GM19351 (cell line): ENCODE measurements at regions not wholly inside any gene's neighbourhood (a gene's known extent, or its start where the extent isn't known, plus 50 kb on each side); places are given as distances from the start of the nearest gene placed in this dataset.
"Not testable (repeated sequence)": the region's sequence is repeated elsewhere in the genome, so short reads cannot be mapped to it uniquely, and the experiment has no call there.

Experiments used
- ATAC-seq: cut with Tn5 transposase; IDR thresholded peaks from one replicate; pipeline ENCODE4 v1.9.1; 2021; ENCODE audit warnings: mild to moderate bottlenecking, moderate library complexity; ENCODE audit not compliant: unreplicated experiment

- no peak for ATAC-seq
These were observed 135.1 kb upstream of the RFX3 start for GRCh38 chr9:3660936-3661335.

- ATAC-seq: no peak
These were observed 133.8 kb upstream of the RFX3 start for GRCh38 chr9:3659647-3660046.

GRCh38 chr9:3658964-3659363 is 133.2 kb upstream of the RFX3 start:
- ATAC-seq: no peak

- ATAC-seq: peak; percentile 45
These were observed 130.4 kb upstream of the RFX3 start for GRCh38 chr9:3656224-3656623.

GRCh38 chr9:3650994-3651622 is 125.3 kb upstream of the RFX3 start:
- ATAC-seq: peak; percentile 60

GRCh38 chr9:3648722-3649246 is 123.0 kb upstream of the RFX3 start:
- ATAC-seq: no peak

GRCh38 chr9:3648266-3648665 is 122.5 kb upstream of the RFX3 start:
- ATAC-seq: no peak

GRCh38 chr9:3647652-3648051 is 121.9 kb upstream of the RFX3 start:
- no peak for ATAC-seq

- no peak for ATAC-seq
These were observed 120.4 kb upstream of the RFX3 start for GRCh38 chr9:3646226-3646625.

GRCh38 chr9:3642075-3642474 is 116.3 kb upstream of the RFX3 start:
- not testable (repeated sequence) for ATAC-seq

GRCh38 chr9:3629495-3629894 is 103.7 kb upstream of the RFX3 start:
- ATAC-seq: no peak

GRCh38 chr9:3628239-3628638 is 102.4 kb upstream of the RFX3 start:
- ATAC-seq: no peak

- ATAC-seq: peak; percentile 81
These were observed 82.2 kb upstream of the RFX3 start for GRCh38 chr9:3608011-3608410.

- ATAC-seq: no peak
These were observed 74.9 kb upstream of the RFX3 start for GRCh38 chr9:3600672-3601071.

- no peak for ATAC-seq
These were observed 72.0 kb upstream of the RFX3 start for GRCh38 chr9:3597792-3598191.

GRCh38 chr9:3586066-3586465 is 60.3 kb upstream of the RFX3 start:
- no peak for ATAC-seq

GRCh38 chr9:3585606-3586005 is 59.8 kb upstream of the RFX3 start:
- ATAC-seq: no peak

- ATAC-seq: no peak
These were observed 53.0 kb upstream of the RFX3 start for GRCh38 chr9:3578786-3579185.

- no peak for ATAC-seq
These were observed 50.5 kb upstream of the RFX3 start for GRCh38 chr9:3576328-3576727.

GRCh38 chr9:3575821-3576220 is 50.0 kb upstream of the RFX3 start:
- ATAC-seq: no peak
